Right lobe of liver (tissue), 6 donors: ENCODE measurements at regions not wholly inside any gene's neighbourhood (a gene's known extent, or its start where the extent isn't known, plus 50 kb on each side); places are given as distances from the start of the nearest gene placed in this dataset.
"Not testable (repeated sequence)": the region's sequence is repeated elsewhere in the genome, so short reads cannot be mapped to it uniquely, and the experiment has no call there.

ENCODE experiments used
- ATAC-seq, 4 donors: fragments of 200-7000 bp; cut with Tn5 transposase; one replicate each; pipeline ENCODE4 v1.9.1; 2020; ENCODE audit warnings: mild to moderate bottlenecking in 4 of 4, moderate library complexity in 4 of 4
- DNase-seq, 3 donors: peaks; one replicate each; pipeline ENCODE4 v3.0.0-alpha.2; 2020
- H3K27ac ChIP-seq, 3 donors: fragments of 200-600 bp; one replicate each; pipeline ENCODE4 v1.8.0; 2022
- H3K27me3 ChIP-seq, 2 donors: fragments of 200-600 bp; one replicate each; pipeline ENCODE4 v1.8.0; 2022
- H3K36me3 ChIP-seq, 4 donors: fragments of 200-600 bp; sonication (generic) in 1 of 4; one replicate each; pipeline versions ENCODE4 v1.5.1 to v1.8.0; 2017 to 2022; ENCODE audit warnings: control low read depth in 1 of 4
- H3K4me1 ChIP-seq, 4 donors: fragments of 200-600 bp; sonication (generic) in 1 of 4; one replicate each; pipeline versions ENCODE4 v1.5.1 to v1.8.0; 2017 to 2022; ENCODE audit warnings: control low read depth in 1 of 4
- H3K4me3 ChIP-seq, 3 donors: fragments of 200-600 bp; one replicate each; pipeline ENCODE4 v1.8.0; 2022
- H3K9me3 ChIP-seq, 4 donors: fragments of 200-600 bp; sonication (generic) in 1 of 4; one replicate each; pipeline versions ENCODE4 v1.5.1 to v1.8.0; 2017 to 2022; ENCODE audit warnings: control low read depth in 1 of 4
- POLR2A ChIP-seq: fragments of 450-650 bp; IDR thresholded peaks from one replicate; pipeline ENCODE4 v1.6.1; 2017; ENCODE audit warnings: antibody characterized with exemption, mild to moderate bottlenecking
- WGBS: methylation state at CpG from one replicate; pipeline ENCODE4 v1.1.6; 2018; ENCODE audit warnings: low coverage, low lambda C conversion rate; ENCODE audit not compliant: insufficient coverage; ENCODE audit errors: missing lambda C conversion rate; 5-methylcytosine and 5-hydroxymethylcytosine counted together
- intact Hi-C, 2 donors: fragments of 100-400 bp; cut with DNase I; formaldehyde crosslinking; loops; one replicate each; pipeline versions ENCODE4 v1.11.2 to v1.14.1; 2022
- TF ChIP-seq, protein P1 (sequence below), 4 donors: fragments of 200-600 bp in 3 of 4; fragments of 450-650 bp in 1 of 4; IDR thresholded peaks; one replicate each; pipeline versions ENCODE4 v1.5.1 to v1.8.0; 2016 to 2022; ENCODE audit warnings: antibody characterized with exemption in 4 of 4, mild to moderate bottlenecking in 2 of 4
- donor health status: DM: no; HTN: yes; CAD: no.
- donor health status: DM: no; HTN: no; CAD: no.
- donor health status: DM: no; HTN: no; CAD: no.
- donor health status: DM: no; HTN: yes; CAD: no.
- donor health status: DM: no; HTN: yes; CAD: no.

DNA sequence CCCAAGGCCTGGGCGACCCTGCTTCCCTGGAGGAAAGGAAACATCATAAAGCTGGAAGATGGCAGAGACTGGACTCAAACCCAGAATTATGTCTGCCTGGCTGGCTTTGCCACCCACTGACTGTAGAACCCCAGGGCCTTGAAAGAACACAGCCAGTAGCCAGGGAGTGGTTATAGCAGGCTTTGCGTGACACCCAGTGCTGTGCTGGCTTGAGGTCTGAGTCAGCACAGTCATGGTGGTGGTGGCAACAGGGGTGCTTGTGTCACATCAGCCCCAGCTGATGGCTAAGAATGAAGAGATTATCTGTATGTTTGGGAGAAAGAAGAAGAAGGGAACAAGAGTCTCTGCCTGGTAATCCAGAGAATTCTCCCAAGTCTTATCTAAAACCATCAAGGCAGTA, 178.8 kb upstream of the SPIN4 start:
- Histone ChIP-seq H3K27ac (no peak overlapping the region), H3K4me3 (no peak overlapping the region), H3K27me3 (no peaks in the 10 kb centered on the region), H3K36me3 (no peaks in the 10 kb centered on the region), H3K4me1 (no peaks in the 10 kb centered on the region), H3K9me3 (no peaks in the 10 kb centered on the region)
- no peak for ATAC-seq
- intact Hi-C loops: no loop called here
- DNase-seq: no peak
- 75% methylated on average over 1 of the region's 2 CpGs for WGBS
- TF ChIP-seq, protein P1, sequence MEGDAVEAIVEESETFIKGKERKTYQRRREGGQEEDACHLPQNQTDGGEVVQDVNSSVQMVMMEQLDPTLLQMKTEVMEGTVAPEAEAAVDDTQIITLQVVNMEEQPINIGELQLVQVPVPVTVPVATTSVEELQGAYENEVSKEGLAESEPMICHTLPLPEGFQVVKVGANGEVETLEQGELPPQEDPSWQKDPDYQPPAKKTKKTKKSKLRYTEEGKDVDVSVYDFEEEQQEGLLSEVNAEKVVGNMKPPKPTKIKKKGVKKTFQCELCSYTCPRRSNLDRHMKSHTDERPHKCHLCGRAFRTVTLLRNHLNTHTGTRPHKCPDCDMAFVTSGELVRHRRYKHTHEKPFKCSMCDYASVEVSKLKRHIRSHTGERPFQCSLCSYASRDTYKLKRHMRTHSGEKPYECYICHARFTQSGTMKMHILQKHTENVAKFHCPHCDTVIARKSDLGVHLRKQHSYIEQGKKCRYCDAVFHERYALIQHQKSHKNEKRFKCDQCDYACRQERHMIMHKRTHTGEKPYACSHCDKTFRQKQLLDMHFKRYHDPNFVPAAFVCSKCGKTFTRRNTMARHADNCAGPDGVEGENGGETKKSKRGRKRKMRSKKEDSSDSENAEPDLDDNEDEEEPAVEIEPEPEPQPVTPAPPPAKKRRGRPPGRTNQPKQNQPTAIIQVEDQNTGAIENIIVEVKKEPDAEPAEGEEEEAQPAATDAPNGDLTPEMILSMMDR (IDR thresholded peaks at IDR 0.05): no peak
- no peak for TF ChIP-seq POLR2A

DNA sequence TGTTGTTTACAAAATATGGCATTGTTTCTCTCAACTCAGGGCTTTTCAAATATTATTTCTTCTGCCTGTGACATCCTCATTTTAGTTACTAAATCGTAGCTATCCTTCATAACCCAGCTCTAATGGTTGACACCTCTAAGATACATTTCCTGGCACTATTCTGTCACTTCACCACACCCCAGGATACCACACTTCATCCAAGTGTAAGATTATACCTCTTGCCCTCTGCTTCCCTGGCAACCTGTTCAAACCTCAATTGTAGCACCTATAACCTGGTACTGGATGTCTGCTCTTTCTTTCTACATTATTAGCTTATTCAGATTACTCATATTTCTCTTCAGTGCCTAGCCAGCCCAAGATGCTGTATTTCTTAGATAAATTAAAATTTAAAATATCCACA, 175.7 kb upstream of the SPIN4 start:
- no peak overlapping the region for H3K4me3 ChIP-seq
- WGBS: 70% methylated on average over 1 of the region's 1 CpG

DNA sequence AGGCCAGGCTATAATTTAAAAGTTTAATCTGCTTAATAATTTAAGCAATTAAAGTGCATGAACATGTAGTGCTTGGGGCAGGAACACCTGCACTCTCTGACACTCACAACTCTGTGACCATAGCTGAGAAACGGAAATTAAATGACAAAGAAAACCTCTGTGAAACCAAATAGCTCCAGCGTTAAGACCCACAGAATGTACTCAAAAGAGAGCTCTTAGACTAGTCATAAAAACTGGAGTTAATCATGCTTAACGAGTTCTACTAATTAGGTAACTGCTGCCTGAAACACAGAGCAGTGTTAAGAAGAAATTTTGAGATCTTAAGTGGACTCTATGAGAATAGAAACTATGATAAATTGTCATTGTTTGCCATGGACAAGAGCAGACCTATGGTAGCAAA, 174.4 kb upstream of the SPIN4 start:
- intact Hi-C loops: no loop called here
- Histone ChIP-seq H3K36me3 (no peaks in the 10 kb centered on the region), H3K27ac (no peak overlapping the region), H3K4me3 (no peak overlapping the region), H3K4me1 (no peaks in the 10 kb centered on the region), H3K9me3 (no peaks in the 10 kb centered on the region), H3K27me3 (no peaks in the 10 kb centered on the region)
- WGBS: 48% methylated on average over 3 of the region's 3 CpGs
- ATAC-seq (no peak), DNase-seq (no peak)
- TF ChIP-seq, protein P1 (IDR thresholded peaks at IDR 0.05): no peak
- no peak for TF ChIP-seq POLR2A

More for the DNA sequence above, 175.7 kb upstream of the SPIN4 start:
- Histone ChIP-seq H3K9me3 (no peaks in the 10 kb centered on the region), H3K27ac (no peak overlapping the region), H3K36me3 (no peaks in the 10 kb centered on the region), H3K27me3 (no peaks in the 10 kb centered on the region), H3K4me1 (no peaks in the 10 kb centered on the region)
- ATAC-seq (no peak), DNase-seq (no peak)
- intact Hi-C loops: no loop called here
- TF ChIP-seq, protein P1 (IDR thresholded peaks at IDR 0.05): no peak
- TF ChIP-seq POLR2A: no peak

DNA sequence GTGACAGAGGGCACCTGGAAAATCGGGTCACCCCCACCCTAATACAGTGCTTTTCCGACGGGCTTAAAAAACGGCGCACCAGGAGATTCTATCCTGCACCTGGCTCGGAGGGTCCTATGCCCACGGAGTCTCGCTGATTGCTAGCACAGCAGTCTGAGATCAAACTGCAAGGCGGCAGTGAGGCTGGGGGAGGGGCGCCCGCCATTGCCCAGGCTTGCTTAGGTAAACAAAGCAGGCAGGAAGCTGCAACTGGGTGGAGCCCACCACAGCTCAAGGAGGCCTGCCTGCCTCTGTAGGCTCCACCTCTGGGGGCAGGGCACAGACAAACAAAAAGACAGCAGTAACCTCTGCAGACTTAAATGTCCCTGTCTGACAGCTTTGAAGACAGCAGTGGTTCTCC, 168.2 kb upstream of the SPIN4 start:
- H3K9me3 ChIP-seq, H3K4me1 ChIP-seq, DNase-seq, H3K27ac ChIP-seq, intact Hi-C loops, H3K27me3 ChIP-seq, ATAC-seq, H3K4me3 ChIP-seq, H3K36me3 ChIP-seq: not testable (repeated sequence)
- no CpG with 5 or more reads among the region's 11 CpGs for WGBS

DNA sequence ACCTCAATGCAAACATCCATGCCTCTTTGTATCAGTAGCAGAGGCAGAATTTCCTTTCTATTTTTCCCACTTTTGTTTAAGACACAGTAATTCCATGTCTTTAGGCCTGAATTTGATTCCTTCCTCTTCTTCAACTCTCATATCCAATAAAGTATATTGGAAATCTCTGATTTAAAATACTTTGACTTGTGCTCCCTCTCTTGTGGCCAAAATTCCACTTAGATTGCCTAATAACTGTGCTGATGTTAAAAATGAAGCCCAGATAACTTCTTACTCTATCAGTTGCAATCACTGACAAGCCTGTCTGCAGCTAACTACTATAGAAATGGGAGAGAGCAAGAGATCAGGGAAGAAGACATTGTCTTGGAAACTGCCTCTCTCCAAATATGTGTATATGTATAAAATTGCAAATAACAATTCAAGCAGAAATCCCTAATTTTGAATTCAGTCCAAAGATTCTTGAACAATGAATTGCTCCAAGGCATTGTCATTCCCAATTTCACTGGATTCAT, 163.5 kb upstream of the SPIN4 start:
- TF ChIP-seq, protein P1 (IDR thresholded peaks at IDR 0.05): no peak
- TF ChIP-seq POLR2A: no peak
- H3K4me1 ChIP-seq: peaks cover 0 to 6% (median 0%) of the 10 kb centered on the region in 4 donors
- no peaks in the 10 kb centered on the region for H3K9me3 ChIP-seq
- ATAC-seq (peak in 1 of 4 donors; percentile 38), DNase-seq (no peak)
- no peaks in the 10 kb centered on the region for H3K36me3 ChIP-seq
- intact Hi-C loops: no loop called here
- no peak overlapping the region for H3K27ac ChIP-seq
- H3K4me3 ChIP-seq: no peak overlapping the region
- H3K27me3 ChIP-seq: no peaks in the 10 kb centered on the region
